DMS53 (cell line): ENCODE measurements at regions not wholly inside any gene's neighbourhood (a gene's known extent, or its start where the extent isn't known, plus 50 kb on each side); places are given as distances from the start of the nearest gene placed in this dataset.
"Not testable (repeated sequence)": the region's sequence is repeated elsewhere in the genome, so short reads cannot be mapped to it uniquely, and the experiment has no call there.

ENCODE experiments used
- DNase-seq: peaks from one replicate; lab custom pipeline; 2025; lab: John Stamatoyannopoulos, UW

DNA sequence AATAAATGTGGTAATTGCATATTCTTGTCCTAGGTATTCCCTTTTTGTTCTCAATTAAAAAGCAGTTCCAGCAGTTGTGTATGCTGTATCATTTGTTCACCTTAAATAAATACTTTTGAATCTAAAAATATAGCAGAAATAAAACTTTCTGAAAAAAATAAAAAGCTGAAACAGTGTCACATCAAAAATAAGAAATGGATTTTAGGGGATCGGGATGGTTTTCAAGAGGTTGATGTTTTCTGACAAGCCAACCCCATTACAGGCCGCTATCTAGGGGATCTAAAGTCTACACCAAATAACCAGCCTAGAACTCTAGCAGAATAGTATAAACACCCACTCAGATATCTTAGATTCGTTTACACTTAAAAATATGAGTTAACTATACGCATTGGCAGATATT is 95.4 kb upstream of the MAML3 start:
- peak; percentile 21 for DNase-seq

- no peak for DNase-seq
These were observed 93.3 kb upstream of the MAML3 start for GRCh38 chr4:140247237-140247636.

- DNase-seq = no peak
These were observed 92.2 kb upstream of the MAML3 start for GRCh38 chr4:140246216-140246615.

DNA sequence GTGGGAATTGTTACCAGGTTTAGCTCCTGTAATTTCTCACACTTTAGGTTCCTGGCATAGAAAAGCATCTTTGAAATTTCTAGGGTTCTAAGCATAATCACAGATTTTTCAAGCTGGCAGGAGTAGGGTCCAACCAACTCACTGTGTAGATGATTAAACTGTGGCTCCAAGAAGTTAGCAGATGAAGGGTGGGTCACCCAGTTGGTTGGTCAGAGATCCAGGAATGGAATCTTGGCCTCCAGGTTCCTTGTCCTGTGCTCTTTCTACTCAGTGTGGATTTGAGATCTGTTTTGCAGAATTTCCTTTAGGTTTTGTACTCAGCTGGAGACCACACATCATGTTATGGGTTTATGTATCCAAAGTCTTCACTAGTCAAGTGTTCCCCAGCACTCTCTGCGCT is 90.3 kb upstream of the MAML3 start:
- DNase-seq = no peak

DNA sequence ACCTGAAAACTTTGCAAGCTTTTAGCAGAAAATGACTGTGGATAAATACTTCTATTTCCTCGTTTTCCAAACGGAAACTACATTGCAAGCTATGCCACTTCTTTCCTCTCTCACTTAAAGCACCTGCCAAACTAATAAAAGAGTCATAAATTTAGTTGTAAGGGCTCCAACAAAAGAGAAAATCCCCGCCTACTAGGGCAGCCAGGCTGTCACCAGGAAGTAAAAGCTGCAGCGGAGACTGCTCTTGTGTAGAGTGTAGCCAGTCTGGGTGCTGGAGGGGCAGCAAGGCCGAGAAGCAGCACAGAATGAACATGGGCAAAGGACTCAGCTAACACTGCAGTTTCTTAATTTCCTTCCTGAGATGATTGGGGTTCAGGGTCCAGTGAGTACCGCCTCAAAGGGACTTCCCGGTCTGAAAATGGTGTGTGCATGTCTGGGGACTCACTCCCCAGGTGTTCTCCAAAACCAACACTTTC is 89.3 kb upstream of the MAML3 start:
- peak; percentile 85 for DNase-seq

GRCh38 chr4:140242357-140243277 is 88.6 kb upstream of the MAML3 start:
- peak; percentile 44 for DNase-seq

GRCh38 chr4:140240237-140240636 is 86.3 kb upstream of the MAML3 start:
- DNase-seq = peak; percentile 72

GRCh38 chr4:140239311-140239710 is 85.3 kb upstream of the MAML3 start:
- DNase-seq = peak; percentile 85

- DNase-seq = peak; percentile 91
These were observed 84.5 kb upstream of the MAML3 start for GRCh38 chr4:140238351-140239056.

GRCh38 chr4:140237616-140238350 is 83.8 kb upstream of the MAML3 start:
- peak; percentile 96 for DNase-seq

DNA sequence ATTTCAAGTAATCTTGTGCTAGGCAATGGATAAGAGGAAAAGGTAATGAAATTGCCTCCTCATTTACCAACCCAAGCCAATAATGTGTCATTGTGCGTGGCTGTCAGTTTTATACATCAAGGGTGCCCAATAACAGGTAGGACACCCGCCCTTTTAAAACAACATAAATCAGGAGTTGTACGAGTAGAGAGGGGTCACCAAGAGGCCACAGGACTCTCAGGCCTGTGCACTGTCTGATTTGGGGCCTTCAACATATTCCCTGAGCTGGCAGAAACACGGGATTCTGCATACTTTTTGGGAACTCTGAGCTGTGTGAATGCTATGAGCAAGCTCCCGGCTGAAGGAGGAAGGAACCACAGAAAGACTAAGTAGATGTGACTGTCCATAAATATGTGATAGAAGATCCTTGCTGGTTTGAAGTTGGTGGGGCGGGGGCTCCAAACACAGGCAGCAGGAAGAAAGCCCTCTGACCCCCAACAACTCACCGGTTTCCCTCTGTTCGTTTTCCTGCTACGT is 82.7 kb upstream of the MAML3 start:
- DNase-seq = peak; percentile 20

DNA sequence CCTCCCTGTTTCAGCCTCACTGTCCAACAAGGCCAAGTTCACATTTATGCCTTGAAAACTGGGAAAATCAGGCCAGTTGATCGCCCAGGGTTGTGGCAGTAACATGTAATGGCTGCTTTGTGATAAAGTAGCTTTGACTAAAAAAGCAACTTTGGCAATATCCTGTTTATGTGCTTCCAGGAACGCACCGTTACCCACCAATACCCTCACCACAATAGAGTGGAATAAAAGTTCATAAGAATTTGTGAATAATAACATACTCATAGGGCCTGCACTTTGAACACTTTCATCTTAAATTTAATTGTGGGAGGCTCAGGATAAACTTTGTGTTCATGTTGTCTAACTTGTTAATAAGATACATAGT is 80.7 kb upstream of the MAML3 start:
- no peak for DNase-seq

DNA sequence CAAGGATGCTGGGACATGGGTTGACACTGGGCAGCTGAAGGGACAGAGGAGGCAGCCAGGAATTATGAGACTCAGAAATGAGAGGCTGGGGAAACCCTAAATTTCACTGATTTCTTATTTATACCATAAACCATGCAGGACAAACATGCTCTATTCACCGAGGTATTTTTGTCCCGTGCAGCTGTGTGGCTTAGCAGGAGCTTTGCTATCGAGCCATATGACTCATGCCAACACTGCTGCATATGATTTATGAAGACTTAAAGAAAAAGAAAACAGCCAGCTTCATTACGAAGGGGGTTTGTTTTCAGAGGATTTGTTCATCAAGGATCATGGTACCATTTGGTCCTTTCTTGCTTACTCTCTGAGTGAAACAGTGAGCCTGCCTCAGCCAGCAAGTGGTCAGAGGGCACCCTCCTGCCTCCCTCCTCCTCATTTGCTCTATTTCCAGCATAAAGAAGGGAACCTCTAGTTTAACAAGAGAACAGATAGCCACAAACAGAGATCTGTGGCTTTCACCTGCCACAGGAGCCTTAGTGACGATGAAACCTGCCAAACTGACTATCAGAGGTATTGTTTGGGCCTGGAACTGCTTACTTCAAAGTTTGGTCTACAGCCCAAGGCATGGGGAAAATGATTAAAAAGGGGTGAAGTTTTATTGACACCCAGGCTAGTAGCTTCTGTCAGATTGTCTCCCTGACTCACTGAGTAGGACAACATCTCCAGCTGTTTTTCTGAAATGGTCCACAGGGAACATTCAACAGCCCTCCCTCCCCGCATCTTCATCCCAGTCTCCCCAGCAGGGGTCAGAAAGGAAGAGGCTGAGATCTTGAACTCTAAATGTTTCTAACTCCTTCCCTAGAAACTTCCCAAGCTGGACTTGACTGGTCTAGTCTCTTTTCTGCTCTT is 80.1 kb upstream of the MAML3 start:
- DNase-seq = peak; percentile 33

DNA sequence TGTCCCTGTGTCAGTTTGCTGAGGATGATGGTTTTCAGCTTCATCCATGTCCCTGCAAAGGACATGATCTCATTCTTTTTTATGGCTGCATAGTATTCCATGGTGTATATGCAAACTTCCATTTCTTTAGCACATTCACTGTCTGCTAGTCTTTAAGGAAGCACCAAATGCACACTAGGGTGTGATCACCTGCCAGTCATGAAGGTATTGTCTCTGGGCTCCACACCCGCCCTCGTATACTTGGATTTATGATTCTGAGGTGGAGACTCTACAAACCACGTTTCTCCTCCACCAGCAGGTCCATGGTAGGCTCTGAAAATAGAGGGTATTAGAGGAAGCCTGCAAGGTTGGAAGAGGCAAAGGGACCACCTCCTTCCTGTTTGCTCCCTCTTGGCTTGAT is 75.9 kb upstream of the MAML3 start:
- DNase-seq = no peak

DNA sequence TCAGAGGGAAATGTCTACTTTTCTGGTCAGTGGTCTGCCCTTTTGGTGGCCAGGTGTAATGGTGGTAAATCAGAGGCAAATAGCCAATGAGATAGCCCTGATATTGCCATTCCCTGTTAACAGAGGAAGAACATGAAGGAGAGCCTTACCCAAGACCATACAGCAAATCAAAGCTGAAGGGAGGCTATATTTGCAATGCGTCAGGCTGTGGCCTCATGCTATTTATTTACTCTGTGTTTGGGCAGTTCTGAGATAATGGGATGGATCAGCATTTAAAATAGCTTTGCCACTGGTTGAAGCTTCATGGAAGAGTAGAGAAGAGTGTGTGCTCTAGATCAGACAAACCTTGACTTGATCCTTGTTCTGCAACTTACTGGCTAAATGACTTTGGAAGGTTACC is 73.3 kb upstream of the MAML3 start:
- DNase-seq = peak; percentile 29

GRCh38 chr4:140223056-140223810 is 69.2 kb upstream of the MAML3 start:
- no peak for DNase-seq

GRCh38 chr4:140222171-140222570 is 68.2 kb upstream of the MAML3 start:
- DNase-seq = peak; percentile 46

DNA sequence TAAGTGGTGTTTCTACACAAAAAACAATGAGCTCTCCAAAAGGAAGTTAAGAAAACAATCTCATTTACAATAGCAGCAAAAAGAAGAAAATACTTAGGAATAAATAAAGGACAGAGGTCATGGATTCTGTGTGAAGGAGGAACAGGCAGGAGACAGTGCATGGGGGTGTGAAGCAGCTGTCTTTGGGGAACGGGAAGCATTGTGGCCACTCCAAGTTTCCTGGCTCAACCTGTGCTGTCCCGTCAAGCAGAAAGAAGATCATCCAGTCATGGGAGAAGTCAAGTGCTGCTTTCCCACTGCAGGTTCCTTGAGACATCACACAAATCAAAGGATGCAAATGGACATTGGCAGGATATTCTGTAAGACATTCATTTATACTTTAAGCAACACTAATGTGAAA is 66.1 kb upstream of the MAML3 start:
- no peak for DNase-seq

- peak; percentile 19 for DNase-seq
These were observed 65.6 kb upstream of the MAML3 start for GRCh38 chr4:140219567-140219966.

DNA sequence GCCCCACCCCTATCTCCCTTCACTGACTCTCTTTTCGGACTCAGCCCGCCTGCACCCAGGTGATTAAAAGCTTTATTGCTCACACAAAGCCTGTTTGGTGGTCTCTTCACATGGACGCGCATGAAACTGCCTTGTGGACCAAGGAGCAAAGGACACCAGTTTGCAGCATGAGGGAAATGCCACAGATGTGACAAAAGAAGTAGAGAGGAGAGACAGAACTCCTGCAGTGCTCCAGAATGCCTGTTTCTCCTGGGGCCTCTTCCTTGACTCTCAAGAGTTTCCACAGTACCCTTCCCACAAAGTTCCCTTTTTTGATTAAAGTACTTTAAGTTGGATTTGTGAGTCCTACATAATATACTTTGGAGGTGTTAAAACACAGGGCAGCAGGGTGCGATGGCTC is 65.1 kb upstream of the MAML3 start:
- DNase-seq = not testable (repeated sequence)
